ENCODE measurements at regions not wholly inside any gene's neighbourhood (a gene's known extent, or its start where the extent isn't known, plus 50 kb on each side); places are given as distances from the start of the nearest gene placed in this dataset.

DNA sequence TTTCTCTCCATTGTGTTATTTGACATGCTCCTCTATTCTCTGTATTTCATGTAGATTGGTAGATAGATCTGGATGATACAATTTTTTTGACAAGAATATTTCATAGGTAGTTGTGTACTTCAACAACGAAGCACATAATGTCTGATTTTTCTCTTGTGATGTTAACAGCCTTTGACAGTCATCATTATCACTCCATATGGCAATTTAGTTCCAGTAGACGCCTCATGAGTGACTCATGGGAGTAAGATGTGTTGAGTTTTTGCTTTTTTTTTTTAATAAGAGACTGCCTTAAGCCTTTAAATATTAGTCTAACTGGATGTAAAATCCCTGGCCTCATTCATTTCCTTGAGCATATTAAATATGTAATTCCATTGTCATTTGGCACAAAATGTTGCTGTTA is 123.5 kb upstream of the ZNF32 start:
- no peak overlapping the region for H2AFZ ChIP-seq (ENCODE audit: low read length)
- H3F3A ChIP-seq (ENCODE audit: low read depth) = no peaks in the 10 kb centered on the region
- H3K4me2 ChIP-seq (ENCODE audit: low read depth, low read length, poor library complexity, severe bottlenecking) = no peak overlapping the region
- H3K9me2 ChIP-seq (replicated peaks; ENCODE audit: low read depth, low read length) = no peaks in the 10 kb centered on the region
- peaks cover 10% of the 10 kb centered on the region; the same call in 1 of the 2 replicates for H3K9me3 ChIP-seq (ENCODE audit: insufficient read depth, low read depth, low read length)
- no peak overlapping the region for H3K9ac ChIP-seq (ENCODE audit: low read depth, low read length, poor library complexity, severe bottlenecking)
- no peak for TF ChIP-seq EZH2phosphoT487 (IDR thresholded peaks at IDR 0.05; ENCODE audit: borderline replicate concordance)
- TF ChIP-seq, protein P1, sequence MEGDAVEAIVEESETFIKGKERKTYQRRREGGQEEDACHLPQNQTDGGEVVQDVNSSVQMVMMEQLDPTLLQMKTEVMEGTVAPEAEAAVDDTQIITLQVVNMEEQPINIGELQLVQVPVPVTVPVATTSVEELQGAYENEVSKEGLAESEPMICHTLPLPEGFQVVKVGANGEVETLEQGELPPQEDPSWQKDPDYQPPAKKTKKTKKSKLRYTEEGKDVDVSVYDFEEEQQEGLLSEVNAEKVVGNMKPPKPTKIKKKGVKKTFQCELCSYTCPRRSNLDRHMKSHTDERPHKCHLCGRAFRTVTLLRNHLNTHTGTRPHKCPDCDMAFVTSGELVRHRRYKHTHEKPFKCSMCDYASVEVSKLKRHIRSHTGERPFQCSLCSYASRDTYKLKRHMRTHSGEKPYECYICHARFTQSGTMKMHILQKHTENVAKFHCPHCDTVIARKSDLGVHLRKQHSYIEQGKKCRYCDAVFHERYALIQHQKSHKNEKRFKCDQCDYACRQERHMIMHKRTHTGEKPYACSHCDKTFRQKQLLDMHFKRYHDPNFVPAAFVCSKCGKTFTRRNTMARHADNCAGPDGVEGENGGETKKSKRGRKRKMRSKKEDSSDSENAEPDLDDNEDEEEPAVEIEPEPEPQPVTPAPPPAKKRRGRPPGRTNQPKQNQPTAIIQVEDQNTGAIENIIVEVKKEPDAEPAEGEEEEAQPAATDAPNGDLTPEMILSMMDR (conservative IDR thresholded peaks at IDR 0.05; ENCODE audit: low read length) = no peak
- H3K36me3 ChIP-seq (ENCODE audit: insufficient read depth, low read length) = no peaks in the 10 kb centered on the region
- H3K4me1 ChIP-seq (ENCODE audit: insufficient read depth, low read length, poor library complexity, severe bottlenecking) = peaks cover 29% of the 10 kb centered on the region
- H3K4me3 ChIP-seq (ENCODE audit: low read length, poor library complexity, severe bottlenecking) = no peak overlapping the region
- no peaks in the 10 kb centered on the region for H3K79me2 ChIP-seq (ENCODE audit: insufficient read depth, low read length)
- H3K27me3 ChIP-seq (ENCODE audit: insufficient read depth, low read length, poor library complexity, severe bottlenecking) = no peaks in the 10 kb centered on the region
- no peaks in the 10 kb centered on the region for H4K20me1 ChIP-seq (ENCODE audit: insufficient read depth, low read length, poor library complexity, severe bottlenecking)

DNA sequence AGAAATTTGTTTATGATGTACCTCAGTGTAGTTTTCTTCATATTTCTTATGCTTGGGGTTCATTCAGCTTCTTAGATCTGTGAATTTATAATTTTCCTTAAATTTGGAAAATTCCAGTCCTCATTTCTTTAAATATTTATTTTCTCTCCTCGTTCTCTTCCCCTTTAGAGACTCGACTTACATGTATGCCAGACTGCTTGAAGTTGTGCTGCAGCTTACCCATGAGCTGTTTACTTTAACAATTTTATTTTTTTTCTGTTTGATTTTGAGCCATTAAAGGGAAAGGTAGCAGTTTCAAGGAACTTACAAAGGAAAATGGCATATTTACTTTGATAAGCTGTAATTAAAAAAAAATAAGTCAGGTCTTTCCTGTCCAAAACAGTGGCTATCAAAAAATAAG is 123.0 kb upstream of the ZNF32 start:
- Histone ChIP-seq H3K9me3 (ENCODE audit: insufficient read depth, low read depth, low read length) (peaks cover 10% of the 10 kb centered on the region; the same call in 1 of the 2 replicates), H3K36me3 (ENCODE audit: insufficient read depth, low read length) (no peaks in the 10 kb centered on the region), H3K79me2 (ENCODE audit: insufficient read depth, low read length) (no peaks in the 10 kb centered on the region), H3K9me2 (replicated peaks; ENCODE audit: low read depth, low read length) (no peaks in the 10 kb centered on the region), H3K27me3 (ENCODE audit: insufficient read depth, low read length, poor library complexity, severe bottlenecking) (no peaks in the 10 kb centered on the region), H3F3A (ENCODE audit: low read depth) (no peaks in the 10 kb centered on the region), H3K9ac (ENCODE audit: low read depth, low read length, poor library complexity, severe bottlenecking) (no peak overlapping the region), H3K4me1 (ENCODE audit: insufficient read depth, low read length, poor library complexity, severe bottlenecking) (peaks cover 29% of the 10 kb centered on the region), H4K20me1 (ENCODE audit: insufficient read depth, low read length, poor library complexity, severe bottlenecking) (no peaks in the 10 kb centered on the region), H3K4me2 (ENCODE audit: low read depth, low read length, poor library complexity, severe bottlenecking) (no peak overlapping the region), H3K4me3 (ENCODE audit: low read length, poor library complexity, severe bottlenecking) (no peak overlapping the region), H2AFZ (ENCODE audit: low read length) (no peak overlapping the region)
- TF ChIP-seq, protein P1 (conservative IDR thresholded peaks at IDR 0.05; ENCODE audit: low read length) = no peak
- no peak for TF ChIP-seq EZH2phosphoT487 (IDR thresholded peaks at IDR 0.05; ENCODE audit: borderline replicate concordance)

DNA sequence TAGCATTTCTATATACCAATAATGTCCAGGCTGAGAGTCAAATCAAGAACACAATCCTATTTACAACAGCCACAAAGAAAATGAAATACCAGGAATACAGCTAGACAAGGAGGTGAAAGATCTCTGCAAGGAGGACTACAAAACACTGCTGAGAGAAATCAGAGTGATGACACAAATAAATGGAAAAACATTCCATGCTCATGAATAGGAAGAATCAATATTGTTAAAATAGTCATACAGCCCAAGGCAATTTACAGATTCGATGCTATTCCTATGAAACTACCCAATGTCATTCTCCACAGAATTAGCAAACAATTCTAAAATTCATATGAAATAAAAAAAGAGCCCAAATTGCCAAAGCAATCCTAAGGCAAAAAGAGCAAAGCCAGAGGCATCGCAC is 116.8 kb upstream of the ZNF32 start:
- no peaks in the 10 kb centered on the region for H3K36me3 ChIP-seq (ENCODE audit: insufficient read depth, low read length)
- H3K9me3 ChIP-seq (ENCODE audit: insufficient read depth, low read depth, low read length) = peaks cover 3% of the 10 kb centered on the region; the same call in 1 of the 2 replicates
- H3K4me1 ChIP-seq (ENCODE audit: insufficient read depth, low read length, poor library complexity, severe bottlenecking) = no peaks in the 10 kb centered on the region
- no peak overlapping the region for H2AFZ ChIP-seq (ENCODE audit: low read length)
- no peaks in the 10 kb centered on the region for H3K9me2 ChIP-seq (replicated peaks; ENCODE audit: low read depth, low read length)
- H3F3A ChIP-seq (ENCODE audit: low read depth) = no peaks in the 10 kb centered on the region
- no peaks in the 10 kb centered on the region for H4K20me1 ChIP-seq (ENCODE audit: insufficient read depth, low read length, poor library complexity, severe bottlenecking)
- TF ChIP-seq, protein P1 (conservative IDR thresholded peaks at IDR 0.05; ENCODE audit: low read length) = no peak
- no peak for TF ChIP-seq EZH2phosphoT487 (IDR thresholded peaks at IDR 0.05; ENCODE audit: borderline replicate concordance)
- no peaks in the 10 kb centered on the region for H3K27me3 ChIP-seq (ENCODE audit: insufficient read depth, low read length, poor library complexity, severe bottlenecking)
- no peaks in the 10 kb centered on the region for H3K79me2 ChIP-seq (ENCODE audit: insufficient read depth, low read length)
- H3K4me3 ChIP-seq (ENCODE audit: low read length, poor library complexity, severe bottlenecking) = no peak overlapping the region
- H3K9ac ChIP-seq (ENCODE audit: low read depth, low read length, poor library complexity, severe bottlenecking) = no peak overlapping the region
- H3K4me2 ChIP-seq (ENCODE audit: low read depth, low read length, poor library complexity, severe bottlenecking) = no peak overlapping the region
